ENCODE measurements at regions not wholly inside any gene's neighbourhood (a gene's known extent, or its start where the extent isn't known, plus 50 kb on each side); places are given as distances from the start of the nearest gene placed in this dataset.

DNA sequence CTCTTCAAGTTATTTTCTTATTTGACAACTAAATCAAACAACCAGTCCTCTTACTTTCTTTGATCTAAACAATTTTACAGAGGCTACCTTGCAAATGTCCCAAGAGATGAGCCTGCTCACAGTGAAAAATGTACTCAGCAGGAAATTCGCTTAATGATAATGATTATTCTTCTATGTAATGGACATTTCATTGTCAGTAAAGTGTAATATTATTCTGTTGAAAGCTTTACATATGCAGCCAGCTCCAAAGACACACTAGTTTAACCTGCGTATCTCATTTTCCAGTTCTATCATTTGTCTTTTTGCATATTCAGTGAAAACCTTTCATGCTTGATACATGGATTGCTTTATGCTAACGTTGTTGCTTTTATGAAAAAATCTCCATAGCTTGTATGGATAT, 758.7 kb upstream of the ZNF608 start:
- no peak for DNase-seq (ENCODE audit: low spot score)

GRCh38 chr5:125506124-125506523, 759.7 kb upstream of the ZNF608 start:
- DNase-seq (ENCODE audit: low spot score): no peak

DNA sequence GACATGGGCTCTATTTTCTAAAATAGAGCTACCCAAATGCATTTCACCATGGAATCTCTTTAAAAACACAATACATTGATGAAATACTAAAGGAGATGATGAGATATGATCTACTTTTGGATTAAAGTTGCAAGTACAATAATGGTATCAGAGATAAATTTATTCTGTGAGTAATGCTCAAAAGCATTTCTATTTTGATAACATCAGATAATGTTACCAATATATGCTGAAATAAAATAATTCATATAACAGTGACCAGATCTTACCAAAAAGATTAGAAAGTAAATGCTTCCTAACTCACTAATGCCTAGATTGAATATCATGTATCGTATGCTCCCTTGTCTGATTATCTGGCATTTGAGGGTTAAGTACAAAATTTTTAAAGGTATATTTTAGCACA, 761.8 kb upstream of the ZNF608 start:
- no peak for DNase-seq (ENCODE audit: low spot score)

DNA sequence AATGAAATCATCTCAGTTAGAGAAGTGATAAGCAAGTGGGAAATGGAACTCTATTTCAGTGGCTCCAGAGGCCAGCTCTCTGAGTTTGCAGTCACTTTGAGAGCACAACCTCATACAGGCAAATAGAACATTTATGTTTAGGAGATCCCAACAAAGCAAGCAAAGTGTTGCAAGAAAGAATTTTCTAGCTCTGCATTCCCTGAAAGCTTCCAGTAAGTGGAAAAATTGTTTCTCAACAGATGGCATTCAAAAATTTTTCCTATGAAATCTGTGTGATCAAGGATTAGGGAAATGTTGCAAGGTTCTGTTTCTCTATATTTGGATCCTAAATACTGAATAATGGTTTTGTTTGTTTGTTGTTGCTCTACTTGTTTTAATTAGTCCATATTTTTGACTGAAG, 764.2 kb upstream of the ZNF608 start:
- DNase-seq (ENCODE audit: low spot score): no peak

DNA sequence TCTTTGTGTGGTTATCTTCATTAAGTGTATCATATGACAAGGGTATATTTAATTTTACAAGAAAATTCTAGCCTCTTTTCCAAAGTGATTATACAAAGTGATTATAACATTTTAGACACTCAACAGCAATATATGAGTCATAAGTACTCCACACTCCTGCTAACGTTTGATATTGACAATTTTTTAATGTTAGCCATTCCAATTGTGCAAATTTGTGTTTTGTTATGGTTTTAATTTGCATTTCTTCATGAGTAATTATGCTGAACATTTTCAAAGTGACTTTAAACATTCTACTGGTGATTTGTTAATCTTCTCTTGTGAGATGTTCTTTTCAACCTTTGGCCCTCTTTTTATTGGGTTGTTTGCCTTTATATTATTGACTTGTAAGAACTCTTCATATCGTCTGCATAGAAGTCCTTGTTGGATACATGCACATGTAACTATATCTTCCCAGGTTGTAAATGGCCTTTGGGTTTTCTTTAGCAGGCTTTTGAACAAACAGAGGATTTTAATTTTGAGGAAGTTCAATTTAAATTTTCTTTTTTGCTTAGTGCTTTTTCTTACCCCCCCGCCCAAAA, 771.6 kb upstream of the ZNF608 start:
- DNase-seq (ENCODE audit: low spot score): no peak

- DNase-seq (ENCODE audit: low spot score): no peak
Observed at GRCh38 chr5:125521289-125521688, 774.9 kb upstream of the ZNF608 start.

DNA sequence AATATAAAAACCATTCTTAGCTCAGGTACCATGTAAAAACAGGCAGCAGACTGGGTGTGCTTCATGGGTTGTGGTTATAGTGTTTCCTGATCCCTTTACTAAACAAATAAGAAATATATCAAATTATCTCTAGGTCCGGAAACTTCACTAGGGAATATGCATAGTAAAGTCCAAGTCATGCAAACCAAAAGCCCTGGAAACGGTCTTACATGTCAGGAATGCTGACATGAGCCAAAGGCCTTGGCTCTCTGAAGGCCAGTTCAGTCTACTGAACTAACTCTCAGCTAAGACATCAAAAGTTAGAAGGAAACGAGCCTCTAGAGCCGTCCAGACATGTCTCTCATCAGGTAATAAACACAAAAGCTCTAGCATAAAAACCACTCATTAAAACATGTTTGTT, 778.9 kb upstream of the ZNF608 start:
- DNase-seq (ENCODE audit: low spot score): no peak

DNA sequence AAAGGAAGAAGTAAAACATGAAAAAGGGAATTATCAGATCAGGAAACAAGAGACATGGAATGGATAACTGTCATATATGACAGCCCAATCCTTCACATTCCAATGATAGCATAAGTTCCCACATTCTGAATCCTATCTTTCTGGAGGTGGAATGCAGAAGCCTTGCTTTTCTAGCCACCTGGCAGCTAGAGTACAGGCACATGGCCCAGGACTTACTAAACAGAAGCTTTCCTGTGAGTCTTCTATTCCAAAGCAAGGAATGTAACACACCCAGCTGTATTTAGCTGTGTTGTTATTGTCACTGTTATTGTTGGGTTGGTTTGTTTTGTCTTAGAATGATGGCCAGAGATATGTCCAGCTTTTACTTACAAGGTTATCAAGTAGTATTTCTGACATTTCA, 780.5 kb upstream of the ZNF608 start:
- no peak for DNase-seq (ENCODE audit: low spot score)

- no peak for DNase-seq (ENCODE audit: low spot score)
Observed at GRCh38 chr5:125528881-125529280, 782.4 kb upstream of the ZNF608 start.

GRCh38 chr5:125530833-125531615, 784.6 kb upstream of the ZNF608 start:
- DNase-seq (ENCODE audit: low spot score): no peak

- DNase-seq (ENCODE audit: low spot score): no peak
Observed at GRCh38 chr5:125536095-125536494, 789.7 kb upstream of the ZNF608 start.

- no peak for DNase-seq (ENCODE audit: low spot score)
Observed at GRCh38 chr5:125536582-125536981, 790.1 kb upstream of the ZNF608 start.

GRCh38 chr5:125537661-125538060, 791.2 kb upstream of the ZNF608 start:
- no peak for DNase-seq (ENCODE audit: low spot score)

DNA sequence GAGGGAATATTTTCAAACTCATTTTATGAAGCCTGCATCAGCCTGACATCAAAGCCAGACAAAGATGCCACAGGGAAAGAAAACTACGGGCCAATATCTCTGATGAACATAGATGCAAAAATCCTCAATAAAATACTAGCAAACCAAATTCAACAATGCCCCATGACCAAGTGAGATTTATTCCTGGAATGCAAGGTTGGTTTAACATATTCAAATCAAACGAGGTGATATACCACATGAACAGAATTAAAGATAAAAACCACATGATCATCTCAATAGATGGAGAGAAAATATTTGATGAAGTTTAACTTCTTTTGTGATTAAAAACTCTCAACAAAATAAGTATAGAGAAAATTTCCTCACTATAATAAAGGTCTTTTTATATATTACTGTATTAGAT, 792.0 kb upstream of the ZNF608 start:
- DNase-seq (ENCODE audit: low spot score): no peak

DNA sequence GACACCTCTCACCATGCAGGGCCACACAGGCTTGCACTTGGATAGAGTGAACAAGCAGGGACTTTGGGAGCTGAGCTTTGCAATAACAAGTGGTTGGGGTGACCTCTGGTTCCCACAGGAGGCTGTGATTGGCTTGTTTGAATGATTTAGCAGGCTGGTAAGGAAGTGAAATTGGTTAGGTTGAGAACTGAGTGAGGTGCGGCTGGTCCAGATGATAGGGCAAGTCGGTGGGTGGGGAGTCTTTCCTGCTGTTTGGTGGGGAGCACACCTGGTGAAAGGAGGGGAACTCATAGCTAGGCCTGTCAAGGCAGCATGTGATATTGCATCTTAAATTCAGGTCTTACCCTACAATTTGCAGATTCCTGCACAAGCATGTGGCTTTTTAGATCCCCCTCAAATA, 794.6 kb upstream of the ZNF608 start:
- no peak for DNase-seq (ENCODE audit: low spot score)

- DNase-seq (ENCODE audit: low spot score): no peak
Observed at GRCh38 chr5:125549322-125549911, 803.0 kb upstream of the ZNF608 start.

DNA sequence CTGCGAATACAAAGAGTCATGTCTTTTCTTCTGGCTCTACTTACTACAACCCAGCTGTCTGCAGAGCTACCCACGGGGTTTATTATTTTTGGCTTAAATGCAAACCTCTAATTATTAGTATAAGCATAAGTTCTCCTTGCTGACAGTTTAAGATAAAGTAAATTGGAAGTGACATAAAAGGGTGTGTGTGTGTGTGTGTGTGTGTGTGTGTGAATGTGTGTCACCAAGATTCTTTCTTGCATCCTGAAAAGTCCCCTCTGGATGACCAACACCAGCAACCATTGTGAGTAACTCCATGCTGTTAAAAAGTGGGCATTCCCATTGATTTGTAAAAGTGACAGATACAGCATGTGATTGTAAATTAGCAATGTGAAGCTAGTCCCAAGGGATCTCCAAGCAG, 803.8 kb upstream of the ZNF608 start:
- DNase-seq (ENCODE audit: low spot score): no peak

- no peak for DNase-seq (ENCODE audit: low spot score)
Observed at GRCh38 chr5:125551246-125551645, 804.8 kb upstream of the ZNF608 start.

DNA sequence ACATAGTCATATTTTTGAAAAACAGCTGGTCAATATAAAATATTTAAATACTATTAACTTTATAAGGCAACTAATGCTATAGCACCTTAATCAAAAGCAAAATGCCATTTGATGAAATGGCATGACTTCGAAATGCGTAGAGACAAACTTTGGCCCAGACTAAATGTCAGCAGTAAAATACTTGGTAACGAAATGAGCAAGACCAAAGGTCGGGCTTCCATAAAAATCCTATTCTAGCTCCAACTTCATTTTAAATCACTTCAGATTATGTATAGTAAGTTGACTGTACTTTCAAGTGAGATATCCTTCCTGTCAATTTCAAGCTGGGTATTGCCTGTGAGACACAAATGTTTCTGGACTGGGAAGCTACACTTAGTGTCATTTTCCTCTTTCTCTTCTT, 805.4 kb upstream of the ZNF608 start:
- DNase-seq (ENCODE audit: low spot score): no peak

DNA sequence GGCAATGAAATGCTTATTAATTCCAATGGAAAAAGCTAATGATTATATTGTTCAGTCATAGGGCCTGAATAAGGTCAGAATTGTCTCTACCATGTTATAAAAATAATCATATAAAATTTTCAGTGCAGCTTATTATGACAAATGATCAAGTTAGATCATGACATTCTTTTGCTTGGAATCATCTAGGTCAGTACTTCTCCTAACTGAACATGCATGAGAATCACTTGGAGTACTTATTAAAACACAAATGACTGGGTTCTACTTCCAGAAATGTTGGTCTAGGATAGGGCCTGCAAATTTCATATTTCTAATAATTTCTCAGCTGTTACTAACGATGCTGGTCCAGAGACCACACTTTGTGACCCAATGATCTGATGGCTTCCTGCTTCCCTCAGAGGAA, 806.0 kb upstream of the ZNF608 start:
- no peak for DNase-seq (ENCODE audit: low spot score)

DNA sequence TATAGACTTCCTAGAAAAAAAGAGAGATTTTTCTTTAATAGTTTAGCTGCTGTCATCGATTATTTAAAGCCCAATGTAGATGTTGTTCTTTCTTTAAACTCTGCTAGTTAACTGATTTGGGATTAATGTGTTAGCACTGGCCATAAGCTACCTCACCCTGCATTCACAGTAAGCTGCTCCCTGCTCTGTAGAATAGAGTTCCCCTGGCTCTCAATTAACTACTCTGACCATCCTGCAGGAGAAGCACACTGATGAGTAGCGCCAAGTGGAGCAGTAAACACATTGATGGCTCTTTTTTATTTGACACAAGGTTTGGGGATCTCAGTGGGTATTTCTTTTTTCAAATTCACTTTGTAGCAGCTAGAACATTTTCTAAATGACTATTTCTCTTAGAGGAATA, 807.9 kb upstream of the ZNF608 start:
- DNase-seq (ENCODE audit: low spot score): no peak

- no peak for DNase-seq (ENCODE audit: low spot score)
Observed at GRCh38 chr5:125555591-125555990, 809.2 kb upstream of the ZNF608 start.

GRCh38 chr5:125558016-125558415, 811.6 kb upstream of the ZNF608 start:
- no peak for DNase-seq (ENCODE audit: low spot score)

GRCh38 chr5:125558466-125558865, 812.0 kb upstream of the ZNF608 start:
- no peak for DNase-seq (ENCODE audit: low spot score)
